ENCODE measurements at regions not wholly inside any gene's neighbourhood (a gene's known extent, or its start where the extent isn't known, plus 50 kb on each side); places are given as distances from the start of the nearest gene placed in this dataset.

- TF ChIP-seq CTCF (IDR thresholded peaks at IDR 0.05) = no peak
- TF ChIP-seq EP300 (IDR thresholded peaks at IDR 0.05) = no peak
Observed at GRCh38 chr3:127426444-127427153, 138.8 kb upstream of the PRR20G start.

Measured in gastroesophageal sphincter (tissue), 3 donors.